Gastrocnemius medialis (tissue), 4 donors: ENCODE measurements at regions not wholly inside any gene's neighbourhood (a gene's known extent, or its start where the extent isn't known, plus 50 kb on each side); places are given as distances from the start of the nearest gene placed in this dataset.

ENCODE experiments used
- ATAC-seq, 2 donors: fragments of 150-250 bp; one replicate each; pipeline ENCODE4 v1.9.1; 2016
- DNase-seq, 2 donors: peaks; one replicate each; pipeline ENCODE4 v3.0.0-alpha.2; 2019
- H3K27ac ChIP-seq, 4 donors: fragments of 200-600 bp; sonication (generic); 1 replicate in 1 of 4; 2 replicates in 3 of 4; pipeline ENCODE4 v1.5.1; 2016 to 2018; ENCODE audit warnings: mild to moderate bottlenecking in 2 of 4, moderate library complexity in 1 of 4
- H3K27me3 ChIP-seq, 3 donors: fragments of 200-600 bp; sonication (generic) in 2 of 3; 1 replicate in 1 of 3; 2 replicates in 2 of 3; pipeline versions ENCODE4 v1.5.1 to v1.6.0; 2016 to 2019; ENCODE audit warnings: mild to moderate bottlenecking in 1 of 3, moderate library complexity in 1 of 3
- H3K36me3 ChIP-seq, 2 donors: fragments of 200-600 bp; sonication (generic) in 1 of 2; one replicate each; pipeline ENCODE4 v1.5.1; 2017 to 2018
- H3K4me1 ChIP-seq, 2 donors: fragments of 200-600 bp; sonication (generic) in 1 of 2; one replicate each; pipeline ENCODE4 v1.5.1; 2016 to 2017; ENCODE audit warnings: mild to moderate bottlenecking in 2 of 2
- H3K4me3 ChIP-seq, 4 donors: fragments of 200-600 bp; sonication (generic) in 3 of 4; 1 replicate in 1 of 4; 2 replicates in 3 of 4; pipeline ENCODE4 v1.5.1; 2016 to 2019; ENCODE audit warnings: mild to moderate bottlenecking in 2 of 4
- H3K9me3 ChIP-seq, 3 donors: fragments of 200-600 bp; sonication (generic) in 2 of 3; 1 replicate in 1 of 3; 2 replicates in 2 of 3; pipeline ENCODE4 v1.5.1; 2016 to 2019
- POLR2A ChIP-seq, 2 donors: fragments of 450-650 bp; IDR thresholded peaks; one replicate each; pipeline ENCODE4 v1.6.1; 2017; ENCODE audit warnings: antibody characterized with exemption in 2 of 2, mild to moderate bottlenecking in 2 of 2, moderate library complexity in 2 of 2
- in situ Hi-C, 4 donors: fragments of 200-750 bp; cut with MboI; loops; one replicate each; pipeline versions ENCODE4 v1.15.0 to v1.8.0; 2017; ENCODE audit warnings: low sequenced_read_pairs in 4 of 4
- intact Hi-C: fragments of 100-400 bp; cut with DNase I; formaldehyde crosslinking; loops from one replicate; pipeline ENCODE4 v1.15.1; 2023; ENCODE audit warnings: low total_unique reads
- TF ChIP-seq, protein P1 (sequence below), 5 experiments: fragments of 450-650 bp in 3 of 5; fragments of 200-600 bp in 2 of 5; sonication (generic) in 2 of 5; IDR thresholded peaks in 4 of 5; conservative IDR thresholded peaks in 1 of 5; 1 replicate in 4 of 5; 2 replicates in 1 of 5; pipeline ENCODE4 v1.5.1; 2016 to 2019; ENCODE audit warnings: antibody characterized with exemption in 5 of 5, mild to moderate bottlenecking in 3 of 5, moderate library complexity in 3 of 5

DNA sequence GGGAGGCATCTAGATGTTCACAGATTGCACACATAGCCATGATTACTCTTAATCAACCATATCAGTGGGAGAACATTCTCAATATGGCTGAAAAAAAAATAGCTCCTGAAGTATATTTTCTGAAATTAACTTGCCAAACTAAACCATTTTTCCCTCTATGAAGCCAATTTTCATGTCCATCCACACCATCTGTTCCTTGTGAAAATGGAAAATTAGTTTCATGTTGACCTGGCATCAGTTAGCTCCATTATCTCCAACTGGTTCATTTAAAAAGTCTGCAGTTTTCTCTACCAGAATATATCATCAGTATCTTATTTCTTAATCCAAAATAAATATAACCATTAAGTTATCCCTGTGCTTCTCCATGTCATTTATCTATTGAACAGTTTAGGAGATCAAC lies 138.8 kb upstream of the CDH10 start:
- TF ChIP-seq, protein P1, sequence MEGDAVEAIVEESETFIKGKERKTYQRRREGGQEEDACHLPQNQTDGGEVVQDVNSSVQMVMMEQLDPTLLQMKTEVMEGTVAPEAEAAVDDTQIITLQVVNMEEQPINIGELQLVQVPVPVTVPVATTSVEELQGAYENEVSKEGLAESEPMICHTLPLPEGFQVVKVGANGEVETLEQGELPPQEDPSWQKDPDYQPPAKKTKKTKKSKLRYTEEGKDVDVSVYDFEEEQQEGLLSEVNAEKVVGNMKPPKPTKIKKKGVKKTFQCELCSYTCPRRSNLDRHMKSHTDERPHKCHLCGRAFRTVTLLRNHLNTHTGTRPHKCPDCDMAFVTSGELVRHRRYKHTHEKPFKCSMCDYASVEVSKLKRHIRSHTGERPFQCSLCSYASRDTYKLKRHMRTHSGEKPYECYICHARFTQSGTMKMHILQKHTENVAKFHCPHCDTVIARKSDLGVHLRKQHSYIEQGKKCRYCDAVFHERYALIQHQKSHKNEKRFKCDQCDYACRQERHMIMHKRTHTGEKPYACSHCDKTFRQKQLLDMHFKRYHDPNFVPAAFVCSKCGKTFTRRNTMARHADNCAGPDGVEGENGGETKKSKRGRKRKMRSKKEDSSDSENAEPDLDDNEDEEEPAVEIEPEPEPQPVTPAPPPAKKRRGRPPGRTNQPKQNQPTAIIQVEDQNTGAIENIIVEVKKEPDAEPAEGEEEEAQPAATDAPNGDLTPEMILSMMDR (IDR thresholded peaks at IDR 0.05 in 4 of 5, conservative IDR thresholded peaks at IDR 0.05 in 1 of 5): no peak
- TF ChIP-seq POLR2A (IDR thresholded peaks at IDR 0.05): no peak
- ATAC-seq (no peak), DNase-seq (no peak)
- H3K36me3 ChIP-seq: no peaks in the 10 kb centered on the region
- H3K27me3 ChIP-seq: no peaks in the 10 kb centered on the region
- no peak overlapping the region for H3K27ac ChIP-seq
- in situ Hi-C loops (no loop called here), intact Hi-C loops (no loop called here)
- H3K9me3 ChIP-seq: no peaks in the 10 kb centered on the region
- H3K4me3 ChIP-seq: no peak overlapping the region
- no peaks in the 10 kb centered on the region for H3K4me1 ChIP-seq

GRCh38 chr5:24777392-24777791 lies 132.6 kb upstream of the CDH10 start:
- DNase-seq (no peak), ATAC-seq (no peak)
- no peaks in the 10 kb centered on the region for H3K36me3 ChIP-seq
- no peak for TF ChIP-seq POLR2A (IDR thresholded peaks at IDR 0.05)
- TF ChIP-seq, protein P1 (IDR thresholded peaks at IDR 0.05 in 4 of 5, conservative IDR thresholded peaks at IDR 0.05 in 1 of 5): no peak
- H3K9me3 ChIP-seq: no peaks in the 10 kb centered on the region
- in situ Hi-C loops (no loop called here), intact Hi-C loops (no loop called here)
- no peaks in the 10 kb centered on the region for H3K27me3 ChIP-seq
- no peak overlapping the region for H3K27ac ChIP-seq
- H3K4me1 ChIP-seq: no peaks in the 10 kb centered on the region
- no peak overlapping the region for H3K4me3 ChIP-seq

DNA sequence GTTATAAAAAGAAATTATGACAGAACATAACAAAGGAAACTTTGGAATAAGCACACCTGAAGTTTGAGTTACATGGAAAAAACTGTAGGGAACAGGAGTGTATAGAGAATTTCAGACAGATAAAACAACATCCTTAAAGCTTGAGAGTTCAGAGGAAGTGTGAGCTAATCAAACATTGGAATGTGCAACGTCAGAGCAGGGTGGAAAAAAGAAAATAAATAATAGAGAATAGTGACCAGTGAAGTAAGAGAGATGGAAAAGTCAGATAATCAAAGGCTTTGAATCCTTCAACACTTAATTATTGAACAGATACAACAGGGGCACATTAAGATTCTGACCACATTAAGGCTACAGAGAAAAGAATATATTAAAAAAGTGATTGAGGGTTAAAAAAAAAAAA lies 128.5 kb upstream of the CDH10 start:
- Histone ChIP-seq H3K9me3 (no peaks in the 10 kb centered on the region), H3K27me3 (no peaks in the 10 kb centered on the region), H3K4me1 (no peaks in the 10 kb centered on the region), H3K4me3 (no peak overlapping the region), H3K36me3 (no peaks in the 10 kb centered on the region), H3K27ac (no peak overlapping the region)
- intact Hi-C loops (no loop called here), in situ Hi-C loops (no loop called here)
- TF ChIP-seq POLR2A (IDR thresholded peaks at IDR 0.05): no peak
- TF ChIP-seq, protein P1 (IDR thresholded peaks at IDR 0.05 in 4 of 5, conservative IDR thresholded peaks at IDR 0.05 in 1 of 5): no peak
- DNase-seq (no peak), ATAC-seq (no peak)

DNA sequence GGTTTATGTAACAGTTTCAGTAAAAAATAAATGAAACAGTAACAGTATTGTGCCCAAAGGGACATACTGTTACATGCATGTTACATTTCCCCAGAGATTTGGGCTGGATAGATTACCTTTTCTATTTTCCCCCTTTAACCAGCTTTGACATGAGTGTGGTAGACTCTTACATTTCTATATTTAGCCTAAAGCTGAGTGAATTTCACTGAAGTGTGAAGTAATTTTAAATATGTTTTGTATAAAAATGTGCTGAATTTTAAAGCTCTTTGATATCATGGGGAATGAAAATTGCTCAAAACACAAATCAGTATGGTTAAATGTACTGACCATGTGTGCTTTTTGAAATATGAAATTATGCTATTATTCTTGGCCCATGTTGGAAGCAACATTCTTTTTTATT lies 122.3 kb upstream of the CDH10 start:
- Histone ChIP-seq H3K9me3 (no peaks in the 10 kb centered on the region), H3K4me3 (no peak overlapping the region), H3K36me3 (no peaks in the 10 kb centered on the region), H3K4me1 (no peaks in the 10 kb centered on the region), H3K27me3 (no peaks in the 10 kb centered on the region), H3K27ac (no peak overlapping the region)
- TF ChIP-seq, protein P1 (IDR thresholded peaks at IDR 0.05 in 4 of 5, conservative IDR thresholded peaks at IDR 0.05 in 1 of 5): no peak
- TF ChIP-seq POLR2A (IDR thresholded peaks at IDR 0.05): no peak
- DNase-seq (no peak), ATAC-seq (no peak)
- in situ Hi-C loops (no loop called here), intact Hi-C loops (no loop called here)

- in situ Hi-C loops (no loop called here), intact Hi-C loops (no loop called here)
- no peak for TF ChIP-seq POLR2A (IDR thresholded peaks at IDR 0.05)
- TF ChIP-seq, protein P1 (IDR thresholded peaks at IDR 0.05 in 4 of 5, conservative IDR thresholded peaks at IDR 0.05 in 1 of 5): no peak
- Histone ChIP-seq H3K9me3 (no peaks in the 10 kb centered on the region), H3K36me3 (no peaks in the 10 kb centered on the region), H3K4me3 (no peak overlapping the region), H3K27ac (no peak overlapping the region), H3K4me1 (no peaks in the 10 kb centered on the region), H3K27me3 (no peaks in the 10 kb centered on the region)
- ATAC-seq (no peak), DNase-seq (no peak)
Observed at GRCh38 chr5:24765219-24765618, 120.4 kb upstream of the CDH10 start.
